ENCODE measurements at regions not wholly inside any gene's neighbourhood (a gene's known extent, or its start where the extent isn't known, plus 50 kb on each side); places are given as distances from the start of the nearest gene placed in this dataset.
"Not testable (repeated sequence)": the region's sequence is repeated elsewhere in the genome, so short reads cannot be mapped to it uniquely, and the experiment has no call there.

GRCh38 chr2:144003460-144004075 is 516.4 kb downstream of the ZEB2 start:
- DNase-seq = no peak

- no peak for DNase-seq
These were observed 522.9 kb downstream of the ZEB2 start for GRCh38 chr2:143996974-143997373.

- DNase-seq = no peak
These were observed 525.0 kb downstream of the ZEB2 start for GRCh38 chr2:143994961-143995360.

- DNase-seq = not testable (repeated sequence)
These were observed 528.3 kb downstream of the ZEB2 start for GRCh38 chr2:143991596-143991995.

- no peak for DNase-seq
These were observed 531.8 kb downstream of the ZEB2 start for GRCh38 chr2:143988082-143988481.

- DNase-seq = no peak
These were observed 538.5 kb downstream of the ZEB2 start for GRCh38 chr2:143981428-143981827.

- DNase-seq = no peak
These were observed 542.6 kb downstream of the ZEB2 start for GRCh38 chr2:143977356-143977755.

GRCh38 chr2:143975216-143975615 is 544.7 kb downstream of the ZEB2 start:
- no peak for DNase-seq

- DNase-seq = no peak
These were observed 545.7 kb downstream of the ZEB2 start for GRCh38 chr2:143974262-143974661.

GRCh38 chr2:143968860-143969259 is 551.1 kb downstream of the ZEB2 start:
- DNase-seq = no peak

- no peak for DNase-seq
These were observed 551.6 kb downstream of the ZEB2 start for GRCh38 chr2:143968360-143968759.

GRCh38 chr2:143965493-143966164 is 554.3 kb downstream of the ZEB2 start:
- DNase-seq = no peak

GRCh38 chr2:143964891-143965290 is 555.0 kb downstream of the ZEB2 start:
- no peak for DNase-seq

GRCh38 chr2:143960177-143960576 is 559.7 kb downstream of the ZEB2 start:
- DNase-seq = no peak

- no peak for DNase-seq
These were observed 562.6 kb downstream of the ZEB2 start for GRCh38 chr2:143957321-143957720.

- DNase-seq = no peak
These were observed 564.4 kb downstream of the ZEB2 start for GRCh38 chr2:143955401-143956065.

- DNase-seq = no peak
These were observed 565.1 kb downstream of the ZEB2 start for GRCh38 chr2:143954844-143955243.

GRCh38 chr2:143954186-143954585 is 565.7 kb downstream of the ZEB2 start:
- DNase-seq = no peak

GRCh38 chr2:143953451-143954030 is 566.4 kb downstream of the ZEB2 start:
- no peak for DNase-seq

GRCh38 chr2:143952536-143952935 is 567.4 kb downstream of the ZEB2 start:
- DNase-seq = no peak

- DNase-seq = no peak
These were observed 569.2 kb downstream of the ZEB2 start for GRCh38 chr2:143950704-143951103.

GRCh38 chr2:143949121-143949848 is 570.6 kb downstream of the ZEB2 start:
- DNase-seq = no peak

- DNase-seq = no peak
These were observed 571.2 kb downstream of the ZEB2 start for GRCh38 chr2:143948710-143949109.

All from CD4-positive, alpha-beta T cell treated with Interleukin-1 beta for 1 hour (primary cell).